ENCODE measurements at regions not wholly inside any gene's neighbourhood (a gene's known extent, or its start where the extent isn't known, plus 50 kb on each side); places are given as distances from the start of the nearest gene placed in this dataset.
A peak's percentile ranks its signal among the peaks of the same experiment; 100 is the strongest.

- peak; percentile 75 for DNase-seq
Observed at GRCh38 chr6:157756708-157757429, 66.2 kb upstream of the SNX9 start.

- DNase-seq: no peak
Observed at GRCh38 chr6:157757430-157758403, 65.3 kb upstream of the SNX9 start.

- DNase-seq: no peak
Observed at GRCh38 chr6:157758516-157759023, 64.5 kb upstream of the SNX9 start.

GRCh38 chr6:157759028-157759427 lies 64.0 kb upstream of the SNX9 start:
- no peak for DNase-seq

- DNase-seq: no peak
Observed at GRCh38 chr6:157760137-157760536, 62.9 kb upstream of the SNX9 start.

GRCh38 chr6:157760589-157761330 lies 62.3 kb upstream of the SNX9 start:
- no peak for DNase-seq

GRCh38 chr6:157761331-157761921 lies 61.6 kb upstream of the SNX9 start:
- peak; percentile 45 for DNase-seq

- no peak for DNase-seq
Observed at GRCh38 chr6:157761926-157762325, 61.1 kb upstream of the SNX9 start.

GRCh38 chr6:157762636-157763035 lies 60.4 kb upstream of the SNX9 start:
- DNase-seq: no peak

- DNase-seq: no peak
Observed at GRCh38 chr6:157763129-157763903, 59.7 kb upstream of the SNX9 start.

GRCh38 chr6:157763904-157764177 lies 59.2 kb upstream of the SNX9 start:
- DNase-seq: no peak

- peak; percentile 87 for DNase-seq
Observed at GRCh38 chr6:157764178-157765068, 58.6 kb upstream of the SNX9 start.

- no peak for DNase-seq
Observed at GRCh38 chr6:157766901-157767774, 55.9 kb upstream of the SNX9 start.

- DNase-seq: no peak
Observed at GRCh38 chr6:157767775-157768156, 55.3 kb upstream of the SNX9 start.

GRCh38 chr6:157768304-157768703 lies 54.7 kb upstream of the SNX9 start:
- DNase-seq: no peak

- DNase-seq: no peak
Observed at GRCh38 chr6:157768863-157769551, 54.0 kb upstream of the SNX9 start.

GRCh38 chr6:157769776-157770426 lies 53.1 kb upstream of the SNX9 start:
- DNase-seq: no peak

- no peak for DNase-seq
Observed at GRCh38 chr6:157770946-157771345, 52.1 kb upstream of the SNX9 start.

GRCh38 chr6:157772820-157773219 lies 50.2 kb upstream of the SNX9 start:
- DNase-seq: no peak
